DMS 273 (cell line): ENCODE measurements at regions not wholly inside any gene's neighbourhood (a gene's known extent, or its start where the extent isn't known, plus 50 kb on each side); places are given as distances from the start of the nearest gene placed in this dataset.
"Not testable (repeated sequence)": the region's sequence is repeated elsewhere in the genome, so short reads cannot be mapped to it uniquely, and the experiment has no call there.

Experiments used
- DNase-seq: peaks from one replicate; lab custom pipeline; 2025; ENCODE audit not compliant: unreplicated experiment; lab: John Stamatoyannopoulos, UW

GRCh38 chrX:6990552-6991193, 156.8 kb upstream of the STS start:
- peak; percentile 38 for DNase-seq

DNA sequence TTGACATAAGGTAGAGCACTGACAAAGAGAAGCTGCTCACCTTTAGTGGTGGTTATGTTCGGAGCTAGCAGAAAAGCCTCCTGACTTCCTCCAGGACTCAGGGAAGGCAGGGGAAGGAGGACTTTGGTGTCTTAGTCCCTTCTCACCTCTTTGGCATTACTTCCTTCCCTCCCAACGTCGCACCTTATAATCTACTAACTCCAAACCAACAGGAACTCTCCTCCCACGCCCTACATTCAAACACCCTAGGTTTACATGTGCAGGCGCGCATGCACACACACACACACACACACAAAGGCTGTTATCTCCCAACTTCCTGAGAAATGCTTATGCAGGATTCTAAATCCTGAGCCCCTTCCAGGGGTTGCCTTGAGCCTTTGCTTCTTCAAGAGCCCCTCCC, 157.7 kb upstream of the STS start:
- no peak for DNase-seq

GRCh38 chrX:6988694-6989093, 158.8 kb upstream of the STS start:
- peak; percentile 13 for DNase-seq

- DNase-seq: peak; percentile 37
Measured at GRCh38 chrX:6986915-6987314, 160.6 kb upstream of the STS start.

DNA sequence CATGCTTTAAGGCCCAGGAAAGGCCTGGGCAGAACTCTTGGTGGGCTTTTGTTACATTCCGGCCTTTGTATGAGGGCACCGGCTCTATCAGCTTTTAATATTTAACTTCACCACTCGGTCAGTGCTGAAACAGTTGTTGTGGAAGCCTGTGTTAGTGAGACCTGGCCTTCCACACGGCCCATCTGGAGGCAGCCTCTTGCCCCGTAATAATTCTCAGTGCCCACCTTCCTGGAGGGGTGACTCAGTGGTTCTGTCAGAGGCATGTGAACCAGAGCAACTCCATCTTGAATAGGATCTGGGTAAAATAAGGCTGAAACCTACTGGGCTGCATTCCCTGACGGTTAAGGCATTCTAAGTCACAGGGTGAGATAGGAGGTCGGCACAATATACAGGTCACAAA, 162.0 kb upstream of the STS start:
- no peak for DNase-seq

DNA sequence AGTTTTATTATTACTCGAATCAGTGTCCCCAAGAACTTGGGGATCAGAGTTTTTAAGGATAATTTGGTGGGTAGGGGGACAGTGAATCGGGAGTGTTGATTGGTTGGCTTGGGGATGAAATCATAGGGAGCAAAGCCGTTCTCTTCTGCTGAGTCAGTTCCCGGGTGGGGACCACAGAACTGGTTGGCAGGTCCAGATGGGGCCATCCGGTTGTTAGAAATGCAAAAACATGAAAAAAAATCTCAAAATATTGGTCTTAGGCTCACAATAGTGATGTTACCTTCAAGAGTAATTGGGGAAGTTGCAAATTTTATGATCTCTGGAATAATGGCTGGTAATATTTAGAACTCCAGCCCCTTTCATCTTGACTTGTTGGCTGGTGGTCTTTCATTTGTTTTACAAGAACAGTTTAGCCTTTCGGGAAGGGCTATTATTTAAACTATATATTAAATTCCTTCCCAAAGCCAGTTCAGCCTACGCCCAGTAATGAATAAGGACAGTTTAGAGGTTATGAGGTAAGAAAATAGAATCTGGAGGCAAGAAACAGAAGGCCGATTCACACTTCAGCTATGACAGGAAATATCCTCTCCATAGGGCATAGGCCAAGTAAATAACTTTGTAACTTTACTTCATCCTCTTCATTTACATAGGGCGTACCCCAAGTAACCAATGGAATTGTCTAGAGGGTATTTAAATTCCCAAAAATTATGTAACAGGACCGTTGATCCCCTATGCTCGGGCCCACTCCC, 164.1 kb upstream of the STS start:
- DNase-seq: no peak

DNA sequence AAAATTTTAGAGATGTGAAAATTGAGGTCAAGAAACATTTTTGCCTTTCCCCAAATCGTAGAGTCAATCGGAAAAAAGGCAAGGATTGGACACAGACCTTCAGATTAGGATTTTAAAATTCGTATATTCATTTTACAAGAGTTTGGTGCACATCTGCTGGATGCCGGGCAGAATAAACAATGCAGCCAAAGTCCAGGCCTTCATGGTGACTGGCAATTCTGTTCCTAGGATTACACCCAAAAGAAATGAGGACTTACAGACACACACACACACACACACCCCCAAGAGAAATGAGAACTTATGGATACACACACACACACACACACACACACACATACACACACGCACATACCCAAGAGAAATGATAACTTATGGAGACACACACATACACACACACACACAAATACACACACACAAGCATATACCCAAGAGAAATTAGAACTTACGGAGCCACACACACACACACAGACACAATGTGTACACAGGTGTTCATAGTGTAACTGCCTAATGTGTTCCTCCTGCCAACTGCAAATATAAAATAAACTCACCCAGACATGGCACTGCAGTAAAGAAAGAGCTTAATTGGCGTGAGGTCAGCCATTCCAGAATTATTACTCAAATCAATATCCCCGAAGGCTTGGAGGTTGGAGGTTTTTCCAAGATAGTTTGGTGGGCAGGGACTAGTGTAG, 165.7 kb upstream of the STS start:
- no peak for DNase-seq

- DNase-seq: no peak
Measured at GRCh38 chrX:6980981-6981380, 166.5 kb upstream of the STS start.

- no peak for DNase-seq
Measured at GRCh38 chrX:6968231-6968630, 179.3 kb upstream of the STS start.

GRCh38 chrX:6965729-6966128, 181.8 kb upstream of the STS start:
- DNase-seq: no peak

DNA sequence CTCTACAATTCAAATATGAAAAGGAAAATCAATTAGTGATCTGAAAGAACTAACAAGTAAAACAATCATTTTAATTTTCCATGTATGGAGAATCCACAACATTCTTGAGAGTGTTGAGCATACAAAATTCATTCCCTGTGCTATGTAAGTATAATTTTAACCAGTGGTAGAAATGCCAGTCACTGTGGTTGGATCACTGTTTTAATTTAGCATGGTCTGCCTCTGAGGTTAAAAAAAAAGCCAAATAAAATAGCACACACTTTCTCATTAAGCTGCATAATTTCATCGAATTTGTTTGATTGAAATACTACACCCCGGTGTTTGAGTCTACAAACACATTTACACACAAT, 185.5 kb upstream of the STS start:
- no peak for DNase-seq

DNA sequence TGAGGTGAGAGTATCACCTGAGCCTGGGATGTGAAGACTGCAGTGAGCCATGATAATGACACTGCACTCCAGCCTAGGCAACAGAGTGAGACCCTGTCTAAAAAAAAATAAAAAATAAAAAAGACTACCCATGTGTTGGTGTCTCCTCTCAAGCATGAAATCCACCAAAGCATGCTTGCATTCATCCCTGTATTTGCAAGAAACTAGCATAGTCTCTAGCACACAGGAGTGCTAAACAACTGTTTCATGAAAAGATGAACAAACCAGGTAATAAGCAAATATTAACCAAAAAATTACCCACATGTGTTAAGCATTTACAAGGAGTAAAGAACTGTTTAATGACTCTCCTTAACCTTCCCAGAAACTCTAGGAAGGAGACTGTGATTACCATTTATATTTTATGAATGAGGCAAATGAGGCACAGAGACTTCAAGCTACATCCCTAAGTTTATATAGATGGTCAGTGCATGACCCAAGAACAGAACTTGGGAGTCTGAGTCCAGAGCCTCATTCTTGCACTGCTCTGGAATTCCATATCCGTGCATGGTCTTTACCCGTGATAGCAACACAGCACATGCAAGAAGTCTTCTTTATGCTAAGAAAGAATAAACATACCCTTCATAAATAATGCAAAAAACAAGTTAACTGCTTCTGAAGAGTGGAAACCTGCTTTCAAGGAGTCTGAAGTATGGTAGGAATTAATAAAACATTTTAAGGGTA, 186.1 kb upstream of the STS start:
- no peak for DNase-seq

DNA sequence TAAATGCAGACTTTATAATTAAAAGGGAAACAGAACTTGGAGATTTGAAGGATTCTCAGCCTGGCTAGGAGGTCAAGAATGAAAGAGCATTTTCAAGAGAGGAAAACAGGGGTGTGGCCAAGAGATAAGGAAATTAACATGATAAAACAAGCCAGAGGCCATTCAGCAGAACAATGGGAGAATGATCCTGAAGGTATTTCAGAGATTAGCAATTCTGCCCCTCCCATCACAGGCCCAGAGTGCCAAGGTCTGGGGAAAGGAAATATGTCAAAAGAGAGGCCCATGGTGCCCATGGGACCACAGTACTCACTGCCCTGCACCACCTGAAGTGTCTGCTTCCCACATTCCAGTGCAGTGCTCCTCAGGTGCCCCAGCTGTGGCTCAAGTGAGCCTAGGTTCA, 188.5 kb upstream of the STS start:
- no peak for DNase-seq

- DNase-seq: no peak
Measured at GRCh38 chrX:6954836-6955235, 192.7 kb upstream of the STS start.

GRCh38 chrX:6946168-6946567, 201.3 kb upstream of the STS start:
- no peak for DNase-seq

- DNase-seq: no peak
Measured at GRCh38 chrX:6941041-6941440, 206.5 kb upstream of the STS start.

- not testable (repeated sequence) for DNase-seq
Measured at GRCh38 chrX:6932942-6933341, 214.6 kb upstream of the STS start.

GRCh38 chrX:6930307-6930849, 217.1 kb upstream of the STS start:
- peak; percentile 44 for DNase-seq

- DNase-seq: no peak
Measured at GRCh38 chrX:6924443-6925077, 223.0 kb upstream of the STS start.

DNA sequence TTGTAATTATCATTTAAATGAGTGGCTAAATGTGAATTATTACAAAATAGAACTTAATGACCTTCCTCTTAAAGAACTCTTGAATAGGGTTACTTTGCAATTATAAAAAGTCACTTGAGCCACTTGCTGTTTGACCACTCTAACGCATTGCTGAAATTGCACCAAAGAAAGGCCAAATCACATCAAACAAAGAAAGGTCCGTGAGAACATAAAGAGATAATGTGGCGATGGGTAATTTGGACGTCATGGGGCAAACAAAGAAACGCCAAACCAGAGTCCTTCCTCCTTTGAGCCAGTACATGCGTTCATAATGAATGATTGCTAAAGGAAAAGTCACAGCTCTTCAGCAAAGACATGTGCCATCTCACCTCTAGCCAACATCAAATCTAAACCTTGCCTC, 229.8 kb upstream of the STS start:
- no peak for DNase-seq

GRCh38 chrX:6910218-6910617, 237.3 kb upstream of the STS start:
- no peak for DNase-seq
